ENCODE measurements at regions not wholly inside any gene's neighbourhood (a gene's known extent, or its start where the extent isn't known, plus 50 kb on each side); places are given as distances from the start of the nearest gene placed in this dataset.

DNA sequence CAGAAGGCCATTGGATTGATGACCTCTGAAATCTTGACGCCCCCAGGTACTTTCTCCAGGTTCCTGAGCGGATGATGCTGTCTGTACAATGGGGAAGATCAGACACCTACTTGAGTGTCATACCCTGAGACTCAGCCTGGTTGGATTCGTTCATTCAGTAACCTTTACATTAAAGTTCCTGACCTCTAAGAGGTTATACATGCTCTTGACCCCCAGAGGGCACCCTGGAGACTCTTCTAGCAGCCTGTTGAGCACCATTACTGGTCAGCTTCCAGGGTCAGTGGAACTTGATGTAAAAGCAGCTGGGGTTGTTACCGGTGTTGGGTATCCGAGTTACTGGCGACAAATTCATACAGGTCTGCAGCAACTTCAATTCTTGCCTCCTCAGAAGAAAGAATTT lies 114.3 kb upstream of the ZNF678 start:
- H3K27ac ChIP-seq = no peak overlapping the region
- TF ChIP-seq, protein P1, sequence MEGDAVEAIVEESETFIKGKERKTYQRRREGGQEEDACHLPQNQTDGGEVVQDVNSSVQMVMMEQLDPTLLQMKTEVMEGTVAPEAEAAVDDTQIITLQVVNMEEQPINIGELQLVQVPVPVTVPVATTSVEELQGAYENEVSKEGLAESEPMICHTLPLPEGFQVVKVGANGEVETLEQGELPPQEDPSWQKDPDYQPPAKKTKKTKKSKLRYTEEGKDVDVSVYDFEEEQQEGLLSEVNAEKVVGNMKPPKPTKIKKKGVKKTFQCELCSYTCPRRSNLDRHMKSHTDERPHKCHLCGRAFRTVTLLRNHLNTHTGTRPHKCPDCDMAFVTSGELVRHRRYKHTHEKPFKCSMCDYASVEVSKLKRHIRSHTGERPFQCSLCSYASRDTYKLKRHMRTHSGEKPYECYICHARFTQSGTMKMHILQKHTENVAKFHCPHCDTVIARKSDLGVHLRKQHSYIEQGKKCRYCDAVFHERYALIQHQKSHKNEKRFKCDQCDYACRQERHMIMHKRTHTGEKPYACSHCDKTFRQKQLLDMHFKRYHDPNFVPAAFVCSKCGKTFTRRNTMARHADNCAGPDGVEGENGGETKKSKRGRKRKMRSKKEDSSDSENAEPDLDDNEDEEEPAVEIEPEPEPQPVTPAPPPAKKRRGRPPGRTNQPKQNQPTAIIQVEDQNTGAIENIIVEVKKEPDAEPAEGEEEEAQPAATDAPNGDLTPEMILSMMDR (IDR thresholded peaks at IDR 0.05) = peak; percentile 92
- no peak for TF ChIP-seq ZFX (IDR thresholded peaks at IDR 0.05; ENCODE audit: borderline replicate concordance)

DNA sequence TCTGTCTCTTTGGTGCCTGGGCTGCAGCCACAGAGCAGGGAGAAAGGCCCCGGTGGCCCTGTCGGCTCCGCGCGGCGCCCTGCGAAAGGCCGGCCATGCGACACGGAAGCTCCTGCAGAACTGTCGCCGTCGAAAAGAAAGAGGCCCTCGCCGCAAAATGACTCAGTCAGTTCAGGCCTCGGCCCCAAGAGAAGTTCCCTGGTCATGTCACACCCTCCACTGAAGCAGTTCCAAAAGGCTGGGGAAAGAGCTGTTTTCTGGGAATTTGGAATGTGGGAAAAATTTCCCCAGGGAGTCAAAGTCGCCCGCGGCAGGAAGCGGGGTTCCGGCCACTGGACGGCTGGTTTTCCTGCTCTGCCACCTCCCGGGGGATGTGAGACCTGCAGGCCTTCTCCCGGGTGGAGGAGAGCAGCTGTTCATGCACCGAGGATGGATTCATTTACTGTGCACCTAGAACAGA lies 115.8 kb upstream of the ZNF678 start:
- no peak overlapping the region for H3K27ac ChIP-seq
- TF ChIP-seq, protein P1 (IDR thresholded peaks at IDR 0.05) = peak; percentile 65
- no peak for TF ChIP-seq ZFX (IDR thresholded peaks at IDR 0.05; ENCODE audit: borderline replicate concordance)

DNA sequence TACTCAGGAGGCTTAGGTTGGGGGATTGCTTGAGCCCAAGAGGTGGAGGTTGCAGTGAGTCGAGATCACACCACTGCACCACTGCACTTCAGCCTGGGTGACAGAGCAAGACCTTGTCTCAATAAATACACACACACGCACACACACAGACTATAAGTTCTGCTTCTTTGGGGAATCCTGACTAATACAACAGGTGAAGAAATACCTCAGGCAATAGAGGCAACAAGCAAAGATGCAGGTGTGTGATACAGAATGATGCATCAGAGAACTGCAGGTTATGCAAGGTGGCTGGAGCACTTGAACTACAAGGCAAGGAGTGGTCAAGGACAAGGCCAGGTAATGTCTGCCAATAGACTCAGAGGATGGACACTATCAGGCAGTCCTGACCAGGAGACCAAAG lies 117.6 kb upstream of the ZNF678 start:
- TF ChIP-seq ZFX (IDR thresholded peaks at IDR 0.05; ENCODE audit: borderline replicate concordance) = no peak
- TF ChIP-seq, protein P1 (IDR thresholded peaks at IDR 0.05) = no peak

DNA sequence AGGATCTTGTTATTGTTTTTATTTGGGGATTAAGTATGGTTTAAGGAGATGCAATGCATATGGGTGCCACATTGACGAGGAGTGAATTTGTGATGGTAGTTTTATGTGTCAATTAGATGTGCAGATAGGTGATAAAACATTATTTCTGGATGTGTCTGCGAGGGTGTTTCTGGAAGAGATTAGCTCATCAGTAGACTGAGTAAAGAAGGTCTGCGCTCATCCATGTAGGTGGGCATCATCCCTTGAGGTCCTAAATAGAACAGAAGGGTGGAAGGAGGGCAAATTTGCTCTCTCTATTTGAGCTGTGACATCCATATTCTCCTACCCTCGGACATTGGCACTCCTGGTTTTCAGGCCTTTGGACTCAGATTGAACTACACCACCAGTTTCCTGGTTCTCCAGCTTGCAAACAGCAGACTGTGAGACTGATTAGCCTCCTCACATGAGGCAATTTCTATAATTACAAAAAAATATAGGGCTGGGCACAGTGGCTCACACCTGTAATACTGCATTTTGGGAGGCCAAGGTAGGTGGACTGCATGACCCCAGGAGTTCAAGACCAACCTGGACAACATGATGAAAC lies 118.2 kb upstream of the ZNF678 start:
- TF ChIP-seq, protein P1 (IDR thresholded peaks at IDR 0.05) = no peak
- no peak for TF ChIP-seq ZFX (IDR thresholded peaks at IDR 0.05; ENCODE audit: borderline replicate concordance)

More for the DNA sequence above, 117.6 kb upstream of the ZNF678 start:
- no peak overlapping the region for H3K27ac ChIP-seq

DNA sequence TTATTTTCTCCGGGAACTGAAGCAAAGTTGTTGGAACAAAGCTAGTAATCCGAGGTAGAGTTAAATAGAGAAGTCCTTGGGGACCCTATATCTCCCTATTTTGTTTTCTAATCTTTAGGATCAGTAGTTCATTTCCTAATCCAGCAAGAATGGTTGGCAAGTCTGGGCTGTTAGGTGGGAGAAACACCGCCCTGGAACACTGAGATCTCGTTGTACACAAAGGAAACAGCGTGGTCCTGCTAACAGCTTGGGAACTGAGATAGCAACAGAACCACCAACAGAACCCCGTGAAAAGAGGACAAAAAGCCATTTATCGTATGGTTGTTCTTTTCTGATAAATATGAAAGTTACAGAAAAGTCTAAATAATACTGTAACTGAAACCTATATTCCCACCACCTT lies 121.9 kb upstream of the CDC42BPA start:
- H3K27ac ChIP-seq = no peak overlapping the region
- no peak for TF ChIP-seq ZFX (IDR thresholded peaks at IDR 0.05; ENCODE audit: borderline replicate concordance)
- TF ChIP-seq, protein P1 (IDR thresholded peaks at IDR 0.05) = no peak

More for the DNA sequence above, 118.2 kb upstream of the ZNF678 start:
- no peak overlapping the region for H3K27ac ChIP-seq

DNA sequence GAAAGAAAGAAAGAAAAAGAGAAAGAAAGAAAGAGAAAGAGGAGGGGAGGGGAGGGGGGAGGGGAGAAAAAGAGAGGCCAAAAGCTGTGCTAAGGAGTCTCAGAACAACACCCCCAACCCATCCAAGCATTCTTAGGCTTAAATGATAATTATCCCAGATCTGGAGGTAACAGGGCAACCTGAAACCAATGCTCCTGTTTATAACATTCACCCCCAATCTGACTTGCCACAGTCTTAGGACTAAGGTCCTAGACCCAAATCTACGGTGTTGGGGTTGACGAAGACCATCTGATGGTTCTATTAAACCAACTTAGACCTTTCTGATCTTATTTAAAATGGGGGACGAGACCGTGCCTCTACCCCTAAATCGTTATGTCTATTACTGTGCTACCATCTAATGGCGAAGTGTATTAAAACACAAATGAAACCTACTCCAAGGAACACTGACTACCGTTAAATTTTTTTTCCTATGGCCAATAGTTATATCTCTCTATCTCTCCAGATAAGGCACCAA lies 119.3 kb upstream of the CDC42BPA start:
- no peak for TF ChIP-seq ZFX (IDR thresholded peaks at IDR 0.05; ENCODE audit: borderline replicate concordance)
- TF ChIP-seq, protein P1 (IDR thresholded peaks at IDR 0.05) = peak; percentile 76

DNA sequence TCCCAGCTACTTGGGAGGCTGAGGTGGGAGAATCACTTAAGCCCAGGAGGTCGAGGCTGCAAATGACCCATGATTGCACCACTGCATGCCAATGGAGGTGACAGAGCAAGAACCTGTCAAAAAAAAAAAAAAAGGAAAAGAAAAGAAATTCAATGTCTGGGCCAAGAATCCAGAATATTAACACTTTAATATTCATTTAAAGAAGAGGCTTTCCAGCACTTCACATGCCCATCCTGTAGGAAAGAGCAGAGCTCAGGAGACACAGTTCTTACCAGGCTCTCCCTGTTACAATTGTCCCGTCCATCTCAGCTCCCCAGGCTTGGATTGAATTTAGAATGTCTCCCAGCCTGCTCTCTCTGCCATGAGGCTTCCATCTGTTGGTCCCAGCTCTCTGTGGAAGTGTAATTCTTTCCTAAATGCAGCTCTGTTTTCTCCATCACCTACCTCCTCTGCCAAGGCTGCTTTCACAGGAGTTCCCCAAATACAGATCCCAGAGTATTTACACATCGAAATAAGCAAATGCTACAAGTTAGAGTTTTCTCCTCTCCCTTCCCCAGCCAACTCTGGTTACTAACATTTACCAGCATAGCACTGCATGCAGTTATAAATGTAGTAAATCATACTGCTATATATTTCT lies 116.6 kb upstream of the CDC42BPA start:
- H3K27ac ChIP-seq = no peak overlapping the region
- no peak for TF ChIP-seq ZFX (IDR thresholded peaks at IDR 0.05; ENCODE audit: borderline replicate concordance)
- TF ChIP-seq, protein P1 (IDR thresholded peaks at IDR 0.05) = no peak

More for the DNA sequence above, 119.3 kb upstream of the CDC42BPA start:
- H3K27ac ChIP-seq = no peak overlapping the region
